ENCODE measurements at regions not wholly inside any gene's neighbourhood (a gene's known extent, or its start where the extent isn't known, plus 50 kb on each side); places are given as distances from the start of the nearest gene placed in this dataset.

DNA sequence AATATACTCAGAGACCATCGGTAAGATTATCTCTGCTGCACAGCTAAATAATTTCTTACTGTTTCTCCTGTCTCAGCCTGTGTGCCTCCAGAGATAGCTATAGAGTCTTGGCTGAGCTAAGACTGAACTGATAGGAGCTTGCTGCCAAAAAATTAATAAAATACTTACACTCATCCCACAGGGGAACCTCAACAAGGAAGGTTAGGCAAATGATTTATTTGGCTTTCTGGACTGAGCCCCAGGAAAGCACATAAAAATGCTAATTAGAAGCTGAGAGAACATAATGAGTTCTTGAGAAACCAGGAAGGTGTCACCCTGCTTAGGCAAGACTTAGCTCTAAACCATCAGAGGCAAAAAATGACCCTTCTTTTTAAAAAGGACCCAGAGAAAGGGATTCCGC is 534.5 kb downstream of the TNS3 start:
- Histone ChIP-seq H2AFZ (ENCODE audit: low read depth, low read length, poor library complexity, severe bottlenecking) (no peak overlapping the region), H3K4me3 (replicated peaks in 1 of 2; ENCODE audit: low read depth in 1 of 2, low read length in 2 of 2) (no peak overlapping the region), H3K36me3 (ENCODE audit: control insufficient read depth in 1 of 2, insufficient read depth in 2 of 2, low read length in 2 of 2) (no peaks in the 10 kb centered on the region), H3K9me3 (ENCODE audit: control insufficient read depth in 1 of 2, insufficient read depth in 1 of 2, low read depth in 1 of 2, low read length in 2 of 2) (no peaks in the 10 kb centered on the region), H3K27me3 (ENCODE audit: insufficient read depth, low read length) (no peaks in the 10 kb centered on the region), H3K4me1 (ENCODE audit: control insufficient read depth in 1 of 2, insufficient read depth in 2 of 2, low read length in 2 of 2) (no peaks in the 10 kb centered on the region), H3K4me2 (ENCODE audit: low read length) (no peak overlapping the region), H4K20me1 (ENCODE audit: insufficient read depth) (no peaks in the 10 kb centered on the region), H3K79me2 (ENCODE audit: insufficient read depth, low read length) (no peaks in the 10 kb centered on the region), H3K27ac (ENCODE audit: low read depth, low read length) (no peak overlapping the region), H3K9ac (ENCODE audit: low read length) (no peak overlapping the region), H3K9me2 (ENCODE audit: insufficient read depth) (no peaks in the 10 kb centered on the region)
- DNase-seq (ENCODE audit: low read depth, low spot score) (no peak), ATAC-seq (no peak)
- ChIA-PET POLR2A (no interaction called here), RAD21 (ENCODE audit: low non-redundant PET in 1 of 2, low total read pairs in 2 of 2, uncharacterized antibody in 2 of 2, unreplicated experiment in 2 of 2) (no interaction called here), CTCF (interaction anchor here (0.5 kb wide), 1 partner anchor 184 kb away, joined by 3 read pairs; no protein-coding TSS in a partner anchor)
- no TSS peak for BruUV-seq (replicated peaks)
- TF ChIP-seq CEBPB (IDR thresholded peaks at IDR 0.05; ENCODE audit: low read depth) = no peak
- no peak for TF ChIP-seq JUND (IDR thresholded peaks at IDR 0.05)
- TF ChIP-seq RAD21 (IDR thresholded peaks at IDR 0.05; ENCODE audit: low read depth) = no peak
- no peak for TF ChIP-seq SIN3A (IDR thresholded peaks at IDR 0.05; ENCODE audit: low read depth)
- TF ChIP-seq EZH2 (IDR thresholded peaks at IDR 0.05) = no peak
- TF ChIP-seq, protein P1, sequence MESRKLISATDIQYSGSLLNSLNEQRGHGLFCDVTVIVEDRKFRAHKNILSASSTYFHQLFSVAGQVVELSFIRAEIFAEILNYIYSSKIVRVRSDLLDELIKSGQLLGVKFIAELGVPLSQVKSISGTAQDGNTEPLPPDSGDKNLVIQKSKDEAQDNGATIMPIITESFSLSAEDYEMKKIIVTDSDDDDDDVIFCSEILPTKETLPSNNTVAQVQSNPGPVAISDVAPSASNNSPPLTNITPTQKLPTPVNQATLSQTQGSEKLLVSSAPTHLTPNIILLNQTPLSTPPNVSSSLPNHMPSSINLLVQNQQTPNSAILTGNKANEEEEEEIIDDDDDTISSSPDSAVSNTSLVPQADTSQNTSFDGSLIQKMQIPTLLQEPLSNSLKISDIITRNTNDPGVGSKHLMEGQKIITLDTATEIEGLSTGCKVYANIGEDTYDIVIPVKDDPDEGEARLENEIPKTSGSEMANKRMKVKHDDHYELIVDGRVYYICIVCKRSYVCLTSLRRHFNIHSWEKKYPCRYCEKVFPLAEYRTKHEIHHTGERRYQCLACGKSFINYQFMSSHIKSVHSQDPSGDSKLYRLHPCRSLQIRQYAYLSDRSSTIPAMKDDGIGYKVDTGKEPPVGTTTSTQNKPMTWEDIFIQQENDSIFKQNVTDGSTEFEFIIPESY (IDR thresholded peaks at IDR 0.05; ENCODE audit: extremely low read depth, insufficient replicate concordance, low read length) = no peak
- no peak for TF ChIP-seq POLR2AphosphoS5 (IDR thresholded peaks at IDR 0.05; ENCODE audit: low read depth, low read length)
- no peak for TF ChIP-seq FOSL1 (IDR thresholded peaks at IDR 0.05; ENCODE audit: low read depth)
- no peak for TF ChIP-seq YY1 (IDR thresholded peaks at IDR 0.05; ENCODE audit: extremely low read depth, insufficient replicate concordance, low read depth, low read length)
- TF ChIP-seq, protein P2, sequence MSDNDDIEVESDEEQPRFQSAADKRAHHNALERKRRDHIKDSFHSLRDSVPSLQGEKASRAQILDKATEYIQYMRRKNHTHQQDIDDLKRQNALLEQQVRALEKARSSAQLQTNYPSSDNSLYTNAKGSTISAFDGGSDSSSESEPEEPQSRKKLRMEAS (IDR thresholded peaks at IDR 0.05) = no peak
- no peak for TF ChIP-seq CBX3 (IDR thresholded peaks at IDR 0.05; ENCODE audit: low read depth)
- intact Hi-C loops (cut with micrococcal nuclease) = no loop called here
